WTC11 (cell line): ENCODE measurements at regions not wholly inside any gene's neighbourhood (a gene's known extent, or its start where the extent isn't known, plus 50 kb on each side); places are given as distances from the start of the nearest gene placed in this dataset.
A peak's percentile ranks its signal among the peaks of the same experiment; 100 is the strongest.

Source experiments
- ATAC-seq: fragments of 200-7000 bp; cut with Tn5 transposase; 2 replicates; pipeline ENCODE4 v1.10.0; 2021; ENCODE audit warnings: mild to moderate bottlenecking, moderate library complexity
- CTCF ChIA-PET: fragments of 300-600 bp; sonication (Branson Sonifier 250); formaldehyde crosslinking; loops from one replicate; lab custom pipeline; 2021; ENCODE audit warnings: antibody characterized with exemption; lab: Charles Lee
- POLR2A ChIA-PET: fragments of 350-600 bp; sonication (Branson Sonifier 250); formaldehyde crosslinking; loops from one replicate; lab custom pipeline; 2021; ENCODE audit warnings: antibody characterized with exemption; lab: Charles Lee
- DNase-seq: peaks from one replicate; pipeline ENCODE4 v3.0.0; 2021; ENCODE audit warnings: low spot score
- H3K27ac Mint-ChIP-seq: 2 replicates; pipeline ENCODE4 v1.8.0; 2021; ENCODE audit warnings: mixed read lengths
- H3K27me3 Mint-ChIP-seq: 2 replicates; pipeline ENCODE4 v1.8.0; 2021; ENCODE audit warnings: low read depth, mild to moderate bottlenecking, moderate library complexity, mixed read lengths
- H3K36me3 Mint-ChIP-seq: 2 replicates; pipeline ENCODE4 v1.8.0; 2021; ENCODE audit warnings: mixed read lengths
- H3K4me1 Mint-ChIP-seq: 2 replicates; pipeline ENCODE4 v1.8.0; 2022; ENCODE audit warnings: mixed read lengths
- H3K4me3 Mint-ChIP-seq: 2 replicates; pipeline ENCODE4 v1.8.0; 2021; ENCODE audit warnings: mild to moderate bottlenecking, moderate library complexity, mixed read lengths
- H3K9me3 Mint-ChIP-seq: 2 replicates; pipeline ENCODE4 v1.8.0; 2021; ENCODE audit warnings: mixed read lengths
- ATF1 ChIP-seq: sonication (generic); formaldehyde crosslinking; IDR thresholded peaks from 2 replicates; pipeline ENCODE4 v1.8.1; 2023; ENCODE audit warnings: mild to moderate bottlenecking, moderate library complexity, missing genetic modification reagents
- ATF2 ChIP-seq: sonication (generic); formaldehyde crosslinking; IDR thresholded peaks from 2 replicates; pipeline ENCODE4 v1.8.1; 2022; ENCODE audit warnings: low read depth, missing genetic modification reagents, borderline replicate concordance
- ATF3 ChIP-seq: sonication (generic); formaldehyde crosslinking; conservative IDR thresholded peaks from 2 replicates; pipeline ENCODE4 v1.8.1; 2022; ENCODE audit warnings: mild to moderate bottlenecking, missing genetic modification reagents
- CBFB ChIP-seq: sonication (generic); formaldehyde crosslinking; IDR thresholded peaks from 2 replicates; pipeline ENCODE4 v1.8.1; 2022; ENCODE audit warnings: mild to moderate bottlenecking, low read depth, missing genetic modification reagents
- E2F1 ChIP-seq: sonication (generic); formaldehyde crosslinking; IDR thresholded peaks from 2 replicates; pipeline ENCODE4 v1.8.0; 2022; ENCODE audit warnings: mild to moderate bottlenecking, missing genetic modification reagents
- EMX1 ChIP-seq: fragments of 250-450 bp; sonication (Bioruptor Pico); IDR thresholded peaks from 2 replicates; pipeline ENCODE4 v1.8.0; 2021; ENCODE audit warnings: mild to moderate bottlenecking
- HMGA2 ChIP-seq: fragments of 250-450 bp; sonication (Bioruptor Pico); IDR thresholded peaks from 2 replicates; pipeline ENCODE4 v1.4.0; 2021; ENCODE audit warnings: mild to moderate bottlenecking, moderate library complexity
- IRF2 ChIP-seq: sonication (generic); formaldehyde crosslinking; IDR thresholded peaks from 2 replicates; pipeline ENCODE4 v1.8.0; 2022; ENCODE audit warnings: low read depth, missing genetic modification reagents, borderline replicate concordance
- JUN ChIP-seq: sonication (generic); formaldehyde crosslinking; IDR thresholded peaks from 2 replicates; pipeline ENCODE4 v1.8.0; 2023; ENCODE audit warnings: mild to moderate bottlenecking, missing genetic modification reagents
- MAX ChIP-seq: sonication (generic); formaldehyde crosslinking; IDR thresholded peaks from 2 replicates; pipeline ENCODE4 v1.8.0; 2022; ENCODE audit warnings: mild to moderate bottlenecking, missing genetic modification reagents
- NFYB ChIP-seq: sonication (generic); formaldehyde crosslinking; conservative IDR thresholded peaks from 2 replicates; pipeline ENCODE4 v1.8.0; 2022; ENCODE audit warnings: low read depth, missing genetic modification reagents
- NR1H2 ChIP-seq: sonication (generic); formaldehyde crosslinking; IDR thresholded peaks from 2 replicates; pipeline ENCODE4 v1.9.0; 2021; ENCODE audit warnings: mild to moderate bottlenecking, moderate library complexity, missing genetic modification reagents
- NR2C2 ChIP-seq: sonication (generic); formaldehyde crosslinking; IDR thresholded peaks from 2 replicates; pipeline ENCODE4 v1.8.0; 2022; ENCODE audit warnings: mild to moderate bottlenecking, missing genetic modification reagents
- RELA ChIP-seq: sonication (generic); formaldehyde crosslinking; IDR thresholded peaks from 2 replicates; pipeline ENCODE4 v1.8.1; 2022; ENCODE audit warnings: missing genetic modification reagents, mild to moderate bottlenecking, borderline replicate concordance
- SMAD3 ChIP-seq: sonication (generic); formaldehyde crosslinking; IDR thresholded peaks from 2 replicates; pipeline ENCODE4 v1.8.0; 2022; ENCODE audit warnings: missing genetic modification reagents, mild to moderate bottlenecking, borderline replicate concordance
- TP53 ChIP-seq: sonication (generic); formaldehyde crosslinking; IDR thresholded peaks from 2 replicates; pipeline ENCODE4 v1.8.1; 2023; ENCODE audit warnings: mild to moderate bottlenecking, missing genetic modification reagents
- USF2 ChIP-seq: sonication (generic); formaldehyde crosslinking; IDR thresholded peaks from 2 replicates; pipeline ENCODE4 v1.8.1; 2023; ENCODE audit warnings: mild to moderate bottlenecking, missing genetic modification reagents, moderate library complexity
- ZBTB21 ChIP-seq: sonication (generic); formaldehyde crosslinking; IDR thresholded peaks from 2 replicates; pipeline ENCODE4 v1.8.1; 2023; ENCODE audit warnings: mild to moderate bottlenecking, missing genetic modification reagents, borderline replicate concordance
- ZBTB43 ChIP-seq: sonication (generic); formaldehyde crosslinking; IDR thresholded peaks from 2 replicates; pipeline ENCODE4 v1.8.1; 2023; ENCODE audit warnings: mild to moderate bottlenecking, missing genetic modification reagents
- ZNF138 ChIP-seq: sonication (generic); formaldehyde crosslinking; conservative IDR thresholded peaks from 2 replicates; pipeline ENCODE4 v1.8.1; 2022; ENCODE audit warnings: mild to moderate bottlenecking, moderate library complexity, missing genetic modification reagents
- ZNF532 ChIP-seq: fragments of 250-450 bp; sonication (Bioruptor Pico); IDR thresholded peaks from 2 replicates; pipeline ENCODE4 v1.9.0; 2021; ENCODE audit warnings: mild to moderate bottlenecking, borderline replicate concordance

GRCh38 chr2:40510304-40510703 lies 58.4 kb upstream of the SLC8A1 start (continued):
- no peak for TF ChIP-seq ZNF532 (CRISPR knock-in tag)
- no peak for TF ChIP-seq TP53 (CRISPR knock-in tag)
- TF ChIP-seq ZBTB43 (CRISPR knock-in tag): no peak
- TF ChIP-seq IRF2 (CRISPR knock-in tag): no peak

- TF ChIP-seq MAX (CRISPR knock-in tag) (no peak), E2F1 (CRISPR knock-in tag) (no peak), ATF1 (CRISPR knock-in tag) (no peak), JUN (CRISPR knock-in tag) (no peak), ATF2 (no peak), SMAD3 (CRISPR knock-in tag) (no peak), NR2C2 (CRISPR knock-in tag) (no peak), EMX1 (CRISPR knock-in tag) (no peak), NFYB (CRISPR knock-in tag) (no peak), HMGA2 (CRISPR knock-in tag) (no peak), CBFB (CRISPR knock-in tag) (no peak), ZBTB21 (no peak), ZNF138 (no peak), USF2 (no peak), RELA (CRISPR knock-in tag) (no peak), NR1H2 (CRISPR knock-in tag) (no peak), ATF3 (CRISPR knock-in tag) (no peak)
- TF ChIP-seq, all 79 proteins: peak for 0
- POLR2A ChIA-PET: interaction anchor here (0.7 kb wide), 1 partner anchor 27 kb away, joined by 6 read pairs; no protein-coding TSS in a partner anchor
- H3K4me1 Mint-ChIP-seq: peaks cover 11% of the 10 kb centered on the region
- no peaks in the 10 kb centered on the region for H3K27me3 Mint-ChIP-seq
- DNase-seq (no peak), ATAC-seq (no peak)
- H3K9me3 Mint-ChIP-seq: no peaks in the 10 kb centered on the region
- H3K36me3 Mint-ChIP-seq: no peaks in the 10 kb centered on the region
- CTCF ChIA-PET: interaction anchor here (0.7 to 1.3 kb wide), 5 partner anchors 12 to 1302 kb away, joined by 3 to 4 read pairs (median 4); no protein-coding TSS in a partner anchor
- H3K27ac Mint-ChIP-seq: peak overlapping the region; percentile 36; the same call in 1 of the 2 replicates
- no peak overlapping the region for H3K4me3 Mint-ChIP-seq
These were observed 59.8 kb upstream of the SLC8A1 start for GRCh38 chr2:40511661-40512213.
